ENCODE measurements at regions not wholly inside any gene's neighbourhood (a gene's known extent, or its start where the extent isn't known, plus 50 kb on each side); places are given as distances from the start of the nearest gene placed in this dataset.

- 17% methylated on average over 6 of the region's 6 CpGs for WGBS
- no peaks in the 10 kb centered on the region for H3K9me3 ChIP-seq
Measured at GRCh38 chr6:71082033-71082650, 125.3 kb upstream of the B3GAT2 start.

GRCh38 chr6:71083308-71083820, 126.5 kb upstream of the B3GAT2 start:
- Histone ChIP-seq H3K4me1 (replicated peaks) (no peaks in the 10 kb centered on the region), H3K27me3 (replicated peaks; ENCODE audit: insufficient read depth) (no peaks in the 10 kb centered on the region), H3K9me3 (no peaks in the 10 kb centered on the region), H3K36me3 (no peaks in the 10 kb centered on the region), H3K27ac (no peak overlapping the region), H3K4me3 (no peak overlapping the region)
- WGBS: 74% methylated on average over 6 of the region's 6 CpGs
- DNase-seq (ENCODE audit: low spot score): no peak
- TF ChIP-seq POLR2AphosphoS5 (IDR thresholded peaks at IDR 0.05): no peak
- no peak for TF ChIP-seq CTCF (IDR thresholded peaks at IDR 0.05)
- TF ChIP-seq POLR2A (IDR thresholded peaks at IDR 0.05): no peak
- intact Hi-C loops (cut with DNase I): no loop called here

More at GRCh38 chr6:71082033-71082650, 125.3 kb upstream of the B3GAT2 start:
- no peaks in the 10 kb centered on the region for H3K36me3 ChIP-seq
- TF ChIP-seq POLR2AphosphoS5 (IDR thresholded peaks at IDR 0.05): no peak
- no peak for TF ChIP-seq CTCF (IDR thresholded peaks at IDR 0.05)
- TF ChIP-seq POLR2A (IDR thresholded peaks at IDR 0.05): no peak
- H3K4me3 ChIP-seq: no peak overlapping the region
- H3K27me3 ChIP-seq (replicated peaks; ENCODE audit: insufficient read depth): no peaks in the 10 kb centered on the region
- H3K4me1 ChIP-seq (replicated peaks): no peaks in the 10 kb centered on the region
- intact Hi-C loops (cut with DNase I): no loop called here
- no peak overlapping the region for H3K27ac ChIP-seq
- DNase-seq (ENCODE audit: low spot score): no peak

GRCh38 chr6:71088166-71088565, 131.3 kb upstream of the B3GAT2 start:
- intact Hi-C loops (cut with DNase I): no loop called here
- H3K27me3 ChIP-seq (replicated peaks; ENCODE audit: insufficient read depth): no peaks in the 10 kb centered on the region
- no peak for DNase-seq (ENCODE audit: low spot score)
- no peak for TF ChIP-seq CTCF (IDR thresholded peaks at IDR 0.05)
- TF ChIP-seq POLR2AphosphoS5 (IDR thresholded peaks at IDR 0.05): no peak
- no peak for TF ChIP-seq POLR2A (IDR thresholded peaks at IDR 0.05)
- no peak overlapping the region for H3K27ac ChIP-seq
- no peaks in the 10 kb centered on the region for H3K9me3 ChIP-seq
- H3K36me3 ChIP-seq: no peaks in the 10 kb centered on the region
- H3K4me3 ChIP-seq: no peak overlapping the region
- 84% methylated on average over 3 of the region's 3 CpGs for WGBS
- no peaks in the 10 kb centered on the region for H3K4me1 ChIP-seq (replicated peaks)

- no peak for TF ChIP-seq POLR2A (IDR thresholded peaks at IDR 0.05)
- TF ChIP-seq POLR2AphosphoS5 (IDR thresholded peaks at IDR 0.05): no peak
- no peak for TF ChIP-seq CTCF (IDR thresholded peaks at IDR 0.05)
- H3K4me1 ChIP-seq (replicated peaks): no peaks in the 10 kb centered on the region
- H3K27ac ChIP-seq: no peak overlapping the region
- no peaks in the 10 kb centered on the region for H3K9me3 ChIP-seq
- H3K36me3 ChIP-seq: no peaks in the 10 kb centered on the region
- intact Hi-C loops (cut with DNase I): no loop called here
- no peaks in the 10 kb centered on the region for H3K27me3 ChIP-seq (replicated peaks; ENCODE audit: insufficient read depth)
- WGBS: 85% methylated on average over 4 of the region's 4 CpGs
- no peak overlapping the region for H3K4me3 ChIP-seq
- no peak for DNase-seq (ENCODE audit: low spot score)
Measured at GRCh38 chr6:71090217-71090616, 133.4 kb upstream of the B3GAT2 start.

- H3K27me3 ChIP-seq (replicated peaks; ENCODE audit: insufficient read depth): no peaks in the 10 kb centered on the region
- no peaks in the 10 kb centered on the region for H3K36me3 ChIP-seq
- intact Hi-C loops (cut with DNase I): no loop called here
- no peaks in the 10 kb centered on the region for H3K9me3 ChIP-seq
- TF ChIP-seq POLR2AphosphoS5 (IDR thresholded peaks at IDR 0.05) (no peak), CTCF (IDR thresholded peaks at IDR 0.05) (no peak)
- WGBS: 86% methylated on average over 5 of the region's 5 CpGs
- no peaks in the 10 kb centered on the region for H3K4me1 ChIP-seq (replicated peaks)
- DNase-seq (ENCODE audit: low spot score): no peak
- no peak overlapping the region for H3K27ac ChIP-seq
- no peak overlapping the region for H3K4me3 ChIP-seq
Measured at GRCh38 chr6:71091167-71091566, 134.3 kb upstream of the B3GAT2 start.

All from prostate gland (tissue), 2 donors.